GM13976 (cell line): ENCODE measurements at regions not wholly inside any gene's neighbourhood (a gene's known extent, or its start where the extent isn't known, plus 50 kb on each side); places are given as distances from the start of the nearest gene placed in this dataset.

Source experiments
- DNase-seq: peaks from one replicate; pipeline ENCODE4 v3.0.0; 2012; ENCODE audit warnings: low spot score
- CTCF ChIP-seq: IDR thresholded peaks from 2 replicates; pipeline ENCODE4 v1.5.1; 2012; ENCODE audit warnings: borderline replicate concordance, mild to moderate bottlenecking; ENCODE audit not compliant: insufficient read depth; ENCODE audit errors: extremely low read depth, missing control alignments, control extremely low read depth
- in situ Hi-C: fragments of 300-500 bp; cut with MboI; formaldehyde crosslinking; loops from one replicate; pipeline ENCODE4 v1.12.0; 2022; ENCODE audit warnings: low sequenced_read_pairs, mixed read lengths, inconsistent platforms; ENCODE audit not compliant: unreplicated experiment

- no peak for DNase-seq
- no peak for TF ChIP-seq CTCF
- in situ Hi-C loops, result no loop called here
These were observed 249.1 kb upstream of the DIAPH2 start for GRCh38 chrX:96435378-96436035.

- in situ Hi-C loops, result no loop called here
- no peak for DNase-seq
- no peak for TF ChIP-seq CTCF
These were observed 248.5 kb upstream of the DIAPH2 start for GRCh38 chrX:96436105-96436504.

GRCh38 chrX:96438803-96439202 lies 245.8 kb upstream of the DIAPH2 start:
- TF ChIP-seq CTCF, result no peak

GRCh38 chrX:96440941-96441340 lies 243.7 kb upstream of the DIAPH2 start:
- in situ Hi-C loops, result no loop called here
- DNase-seq, result no peak
- TF ChIP-seq CTCF, result no peak

More at GRCh38 chrX:96438803-96439202, 245.8 kb upstream of the DIAPH2 start:
- in situ Hi-C loops, result no loop called here
- DNase-seq, result no peak

- TF ChIP-seq CTCF, result no peak
- DNase-seq, result no peak
- in situ Hi-C loops, result no loop called here
These were observed 239.0 kb upstream of the DIAPH2 start for GRCh38 chrX:96445531-96446065.

GRCh38 chrX:96446524-96446923 lies 238.1 kb upstream of the DIAPH2 start:
- TF ChIP-seq CTCF, result no peak
- DNase-seq, result no peak
- in situ Hi-C loops, result no loop called here
